ENCODE measurements at regions not wholly inside any gene's neighbourhood (a gene's known extent, or its start where the extent isn't known, plus 50 kb on each side); places are given as distances from the start of the nearest gene placed in this dataset.

GRCh38 chr20:50304501-50304856 lies 113.8 kb downstream of the CEBPB start:
- no peak for TF ChIP-seq Cebpa-rat (IDR thresholded peaks at IDR 0.05)
- H3K27me3 ChIP-seq, result 0 out of 2 replicates have a peak, but pooled peaks cover 3% of the 10 kb centered on the region
- no peak overlapping the region for H3K9ac ChIP-seq
- no peak overlapping the region for H3K4me2 ChIP-seq
- H3K27ac ChIP-seq, result no peak overlapping the region
- no peaks in the 10 kb centered on the region for H4K20me1 ChIP-seq
- no peaks in the 10 kb centered on the region for H3K36me3 ChIP-seq
- H3K4me3 ChIP-seq, result no peak overlapping the region
- H3K9me3 ChIP-seq, result no peaks in the 10 kb centered on the region
- H3K4me1 ChIP-seq, result peaks cover 19% of the 10 kb centered on the region

- Histone ChIP-seq H3K27ac (no peak overlapping the region), H3K9ac (no peak overlapping the region), H3K27me3 (0 out of 2 replicates have a peak, but pooled peaks cover 1% of the 10 kb centered on the region), H3K36me3 (no peaks in the 10 kb centered on the region), H3K9me3 (no peaks in the 10 kb centered on the region), H3K4me1 (peaks cover 19% of the 10 kb centered on the region), H3K4me3 (no peak overlapping the region), H4K20me1 (no peaks in the 10 kb centered on the region), H3K4me2 (no peak overlapping the region)
- no peak for TF ChIP-seq Cebpa-rat (IDR thresholded peaks at IDR 0.05)
Measured at GRCh38 chr20:50304923-50305635, 114.4 kb downstream of the CEBPB start.

GRCh38 chr20:50305636-50306477 lies 115.2 kb downstream of the CEBPB start:
- Histone ChIP-seq H3K9me3 (no peaks in the 10 kb centered on the region), H3K4me2 (no peak overlapping the region), H3K4me1 (peaks cover 19% of the 10 kb centered on the region), H3K4me3 (no peak overlapping the region), H3K27me3 (no peaks in the 10 kb centered on the region), H3K9ac (no peak overlapping the region), H3K27ac (no peak overlapping the region), H4K20me1 (no peaks in the 10 kb centered on the region), H3K36me3 (no peaks in the 10 kb centered on the region)
- no peak for TF ChIP-seq Cebpa-rat (IDR thresholded peaks at IDR 0.05)

- no peaks in the 10 kb centered on the region for H3K9me3 ChIP-seq
- H3K36me3 ChIP-seq, result no peaks in the 10 kb centered on the region
- no peak for TF ChIP-seq Cebpa-rat (IDR thresholded peaks at IDR 0.05)
- no peak overlapping the region for H3K9ac ChIP-seq
- no peak overlapping the region for H3K27ac ChIP-seq
- H4K20me1 ChIP-seq, result no peaks in the 10 kb centered on the region
- H3K4me3 ChIP-seq, result no peak overlapping the region
- no peak overlapping the region for H3K4me2 ChIP-seq
- peaks cover 19% of the 10 kb centered on the region for H3K4me1 ChIP-seq
- no peaks in the 10 kb centered on the region for H3K27me3 ChIP-seq
Measured at GRCh38 chr20:50306478-50307423, 116.1 kb downstream of the CEBPB start.

- Histone ChIP-seq H3K4me2 (no peak overlapping the region), H3K4me1 (peaks cover 7% of the 10 kb centered on the region; the same call in 1 of the 2 replicates), H3K9ac (no peak overlapping the region), H3K4me3 (no peak overlapping the region), H4K20me1 (no peaks in the 10 kb centered on the region), H3K27ac (no peak overlapping the region), H3K9me3 (no peaks in the 10 kb centered on the region), H3K36me3 (no peaks in the 10 kb centered on the region), H3K27me3 (no peaks in the 10 kb centered on the region)
- no peak for TF ChIP-seq Cebpa-rat (IDR thresholded peaks at IDR 0.05)
Measured at GRCh38 chr20:50308166-50308512, 117.5 kb downstream of the CEBPB start.

GRCh38 chr20:50308513-50309279 lies 118.1 kb downstream of the CEBPB start:
- peaks cover 7% of the 10 kb centered on the region; the same call in 1 of the 2 replicates for H3K4me1 ChIP-seq

GRCh38 chr20:50309280-50309763 lies 118.7 kb downstream of the CEBPB start:
- Histone ChIP-seq H3K27ac (no peak overlapping the region), H4K20me1 (no peaks in the 10 kb centered on the region), H3K9ac (no peak overlapping the region)

More at GRCh38 chr20:50308513-50309279, 118.1 kb downstream of the CEBPB start:
- Histone ChIP-seq H3K27me3 (no peaks in the 10 kb centered on the region), H3K9me3 (no peaks in the 10 kb centered on the region), H4K20me1 (no peaks in the 10 kb centered on the region), H3K27ac (no peak overlapping the region), H3K36me3 (no peaks in the 10 kb centered on the region), H3K9ac (no peak overlapping the region), H3K4me3 (no peak overlapping the region), H3K4me2 (no peak overlapping the region)
- no peak for TF ChIP-seq Cebpa-rat (IDR thresholded peaks at IDR 0.05)

GRCh38 chr20:50309764-50310672 lies 119.4 kb downstream of the CEBPB start:
- no peak overlapping the region for H3K4me2 ChIP-seq

More at GRCh38 chr20:50309280-50309763, 118.7 kb downstream of the CEBPB start:
- Histone ChIP-seq H3K4me3 (no peak overlapping the region), H3K4me1 (peaks cover 4% of the 10 kb centered on the region; the same call in 1 of the 2 replicates), H3K9me3 (no peaks in the 10 kb centered on the region), H3K36me3 (no peaks in the 10 kb centered on the region), H3K4me2 (no peak overlapping the region), H3K27me3 (no peaks in the 10 kb centered on the region)
- TF ChIP-seq Cebpa-rat (IDR thresholded peaks at IDR 0.05), result no peak

More at GRCh38 chr20:50309764-50310672, 119.4 kb downstream of the CEBPB start:
- Histone ChIP-seq H3K9ac (no peak overlapping the region), H3K36me3 (no peaks in the 10 kb centered on the region), H3K4me1 (no peaks in the 10 kb centered on the region), H3K27me3 (no peaks in the 10 kb centered on the region), H3K27ac (no peak overlapping the region), H3K4me3 (no peak overlapping the region), H3K9me3 (no peaks in the 10 kb centered on the region), H4K20me1 (no peaks in the 10 kb centered on the region)
- no peak for TF ChIP-seq Cebpa-rat (IDR thresholded peaks at IDR 0.05)
